MCF 10A (cell line): ENCODE measurements at regions not wholly inside any gene's neighbourhood (a gene's known extent, or its start where the extent isn't known, plus 50 kb on each side); places are given as distances from the start of the nearest gene placed in this dataset.

Experiments
- BruUV-seq: library from RNA; stranded (reverse); fragments of 400-500 nt; replicated peaks from 2 replicates; lab custom pipeline; 2021; lab: Mats Ljungman, UMichigan
- CTCF ChIA-PET: fragments of 300-600 bp; sonication (Branson Sonifier 250); formaldehyde crosslinking; extraction: SDS; loops from one replicate; lab custom pipeline; 2021; ENCODE audit warnings: antibody characterized with exemption, inconsistent platforms; lab: Yijun Ruan, JAX
- POLR2A ChIA-PET: fragments of 300-600, 350-650 bp; sonication (Branson Sonifier 250); formaldehyde crosslinking; extraction: SDS; loops from one replicate; lab custom pipeline; 2020; ENCODE audit warnings: antibody characterized with exemption, inconsistent platforms; lab: Yijun Ruan, JAX
- DNase-seq: peaks from one replicate; pipeline ENCODE4 v3.0.0-alpha.2; 2018; ENCODE audit not compliant: unreplicated experiment
- H3K27ac Mint-ChIP-seq: one replicate; pipeline ENCODE4 v1.8.0; 2022; ENCODE audit warnings: mild to moderate bottlenecking, low read depth, mixed read lengths; ENCODE audit not compliant: unreplicated experiment
- H3K27me3 Mint-ChIP-seq: one replicate; pipeline ENCODE4 v1.8.0; 2022; ENCODE audit warnings: mixed read lengths; ENCODE audit not compliant: insufficient read depth, unreplicated experiment
- H3K36me3 Mint-ChIP-seq: one replicate; pipeline ENCODE4 v1.8.0; 2022; ENCODE audit warnings: mild to moderate bottlenecking, moderate library complexity, mixed read lengths; ENCODE audit not compliant: insufficient read depth, unreplicated experiment
- H3K4me1 Mint-ChIP-seq: one replicate; pipeline ENCODE4 v1.8.0; 2022; ENCODE audit warnings: mixed read lengths; ENCODE audit not compliant: insufficient read depth, unreplicated experiment
- H3K4me3 Mint-ChIP-seq: one replicate; pipeline ENCODE4 v1.8.0; 2022; ENCODE audit warnings: mild to moderate bottlenecking, moderate library complexity, mixed read lengths; ENCODE audit not compliant: unreplicated experiment
- H3K9me3 Mint-ChIP-seq: one replicate; pipeline ENCODE4 v1.8.0; 2022; ENCODE audit warnings: mixed read lengths; ENCODE audit not compliant: unreplicated experiment
- CTCF ChIP-seq: fragments of 200-600 bp; IDR thresholded peaks from one replicate; pipeline ENCODE4 v1.8.0; 2022; ENCODE audit warnings: antibody characterized with exemption, mild to moderate bottlenecking; ENCODE audit not compliant: unreplicated experiment
- intact Hi-C: fragments of 100-400 bp; cut with micrococcal nuclease; formaldehyde crosslinking; loops from 2 replicates; pipeline ENCODE4 v1.14.1; 2022

- no peak overlapping the region for H3K4me3 Mint-ChIP-seq
- POLR2A ChIA-PET, result interaction anchor here (0.5 kb wide), 1 partner anchor 256 kb away, joined by 4 read pairs; no protein-coding TSS in a partner anchor
- no TSS peak for BruUV-seq
- CTCF ChIA-PET, result no interaction called here
- H3K9me3 Mint-ChIP-seq, result no peaks in the 10 kb centered on the region
- no peaks in the 10 kb centered on the region for H3K27me3 Mint-ChIP-seq
- H3K4me1 Mint-ChIP-seq, result peaks cover 7% of the 10 kb centered on the region
- peak; percentile 18 for DNase-seq
- intact Hi-C loops, result no loop called here
- no peaks in the 10 kb centered on the region for H3K36me3 Mint-ChIP-seq
- TF ChIP-seq CTCF, result peak; percentile 9
- H3K27ac Mint-ChIP-seq, result peak overlapping the region; percentile 33
These were observed 94.7 kb upstream of the OSMR start for GRCh38 chr5:38751103-38751502.

GRCh38 chr5:38752012-38752536, 93.7 kb upstream of the OSMR start:
- Mint-ChIP-seq H3K4me1 (peaks cover 7% of the 10 kb centered on the region), H3K9me3 (no peaks in the 10 kb centered on the region), H3K4me3 (no peak overlapping the region), H3K27me3 (no peaks in the 10 kb centered on the region), H3K36me3 (no peaks in the 10 kb centered on the region), H3K27ac (peak overlapping the region; percentile 33)
- no peak for DNase-seq
- TF ChIP-seq CTCF, result no peak
- POLR2A ChIA-PET, result no interaction called here
- intact Hi-C loops, result no loop called here
- CTCF ChIA-PET, result interaction anchor here (0.7 kb wide), 1 partner anchor 66 kb away, joined by 3 read pairs; no protein-coding TSS in a partner anchor
- BruUV-seq, result no TSS peak

- Mint-ChIP-seq H3K4me1 (peaks cover 7% of the 10 kb centered on the region), H3K36me3 (no peaks in the 10 kb centered on the region), H3K9me3 (no peaks in the 10 kb centered on the region), H3K27me3 (no peaks in the 10 kb centered on the region), H3K4me3 (no peak overlapping the region), H3K27ac (no peak overlapping the region)
- no peak for DNase-seq
- TF ChIP-seq CTCF, result no peak
- CTCF ChIA-PET, result interaction anchor here (0.7 kb wide), 1 partner anchor 65 kb away, joined by 3 read pairs; no protein-coding TSS in a partner anchor
- BruUV-seq, result no TSS peak
- POLR2A ChIA-PET, result no interaction called here
- intact Hi-C loops, result no loop called here
These were observed 93.2 kb upstream of the OSMR start for GRCh38 chr5:38752622-38753021.

- BruUV-seq, result no TSS peak
- DNase-seq, result no peak
- Mint-ChIP-seq H3K27ac (no peak overlapping the region), H3K9me3 (no peaks in the 10 kb centered on the region), H3K27me3 (no peaks in the 10 kb centered on the region), H3K36me3 (no peaks in the 10 kb centered on the region), H3K4me1 (peaks cover 7% of the 10 kb centered on the region), H3K4me3 (no peak overlapping the region)
- intact Hi-C loops, result no loop called here
- TF ChIP-seq CTCF, result no peak
- CTCF ChIA-PET, result no interaction called here
- POLR2A ChIA-PET, result no interaction called here
These were observed 92.7 kb upstream of the OSMR start for GRCh38 chr5:38753141-38753540.
